ENCODE measurements at regions not wholly inside any gene's neighbourhood (a gene's known extent, or its start where the extent isn't known, plus 50 kb on each side); places are given as distances from the start of the nearest gene placed in this dataset.

DNA sequence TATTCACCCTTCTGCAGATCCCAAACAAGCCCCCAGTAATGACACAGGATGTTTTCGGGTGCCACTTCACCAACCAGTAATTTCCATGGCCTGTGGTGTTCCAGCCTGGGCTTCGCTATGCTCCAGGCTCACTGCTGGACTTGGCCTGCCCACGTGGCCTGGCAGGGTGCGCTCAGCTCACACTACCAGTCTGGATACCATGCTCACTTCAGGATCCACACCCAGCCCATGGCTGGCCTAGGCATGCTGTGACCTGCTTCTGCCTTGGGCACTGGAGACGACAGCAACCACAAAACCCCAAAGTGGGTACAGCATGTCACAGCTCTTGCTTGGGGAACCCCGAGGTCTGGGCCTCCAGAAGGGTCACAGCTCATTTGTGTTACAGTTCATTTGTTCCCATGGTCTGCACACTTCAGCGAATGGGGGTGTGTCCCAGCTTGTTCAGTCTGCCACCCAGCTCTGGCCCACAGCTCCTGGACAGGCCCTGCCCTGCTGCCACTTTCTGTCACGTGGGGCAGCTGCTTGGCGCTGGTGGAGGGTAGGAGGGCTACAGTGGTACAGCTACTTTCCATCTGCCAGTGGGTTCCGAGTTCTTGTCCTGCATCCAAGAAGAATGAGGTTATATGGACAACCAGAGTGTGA, 650.8 kb downstream of the MCTP2 start (continued):
- TF ChIP-seq, protein P1, sequence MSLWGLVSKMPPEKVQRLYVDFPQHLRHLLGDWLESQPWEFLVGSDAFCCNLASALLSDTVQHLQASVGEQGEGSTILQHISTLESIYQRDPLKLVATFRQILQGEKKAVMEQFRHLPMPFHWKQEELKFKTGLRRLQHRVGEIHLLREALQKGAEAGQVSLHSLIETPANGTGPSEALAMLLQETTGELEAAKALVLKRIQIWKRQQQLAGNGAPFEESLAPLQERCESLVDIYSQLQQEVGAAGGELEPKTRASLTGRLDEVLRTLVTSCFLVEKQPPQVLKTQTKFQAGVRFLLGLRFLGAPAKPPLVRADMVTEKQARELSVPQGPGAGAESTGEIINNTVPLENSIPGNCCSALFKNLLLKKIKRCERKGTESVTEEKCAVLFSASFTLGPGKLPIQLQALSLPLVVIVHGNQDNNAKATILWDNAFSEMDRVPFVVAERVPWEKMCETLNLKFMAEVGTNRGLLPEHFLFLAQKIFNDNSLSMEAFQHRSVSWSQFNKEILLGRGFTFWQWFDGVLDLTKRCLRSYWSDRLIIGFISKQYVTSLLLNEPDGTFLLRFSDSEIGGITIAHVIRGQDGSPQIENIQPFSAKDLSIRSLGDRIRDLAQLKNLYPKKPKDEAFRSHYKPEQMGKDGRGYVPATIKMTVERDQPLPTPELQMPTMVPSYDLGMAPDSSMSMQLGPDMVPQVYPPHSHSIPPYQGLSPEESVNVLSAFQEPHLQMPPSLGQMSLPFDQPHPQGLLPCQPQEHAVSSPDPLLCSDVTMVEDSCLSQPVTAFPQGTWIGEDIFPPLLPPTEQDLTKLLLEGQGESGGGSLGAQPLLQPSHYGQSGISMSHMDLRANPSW (CRISPR knock-in tag; IDR thresholded peaks at IDR 0.05; ENCODE audit: borderline replicate concordance): no peak
- TF ChIP-seq FOXA1 (IDR thresholded peaks at IDR 0.05): no peak
- TF ChIP-seq FOXA1 (CRISPR knock-in tag; IDR thresholded peaks at IDR 0.05): no peak
- no peak for TF ChIP-seq ZBTB38 (CRISPR knock-in tag; IDR thresholded peaks at IDR 0.05)
- no peak for TF ChIP-seq ZMYM4 (CRISPR knock-in tag; IDR thresholded peaks at IDR 0.05)
- no peak for TF ChIP-seq ZNF335 (CRISPR knock-in tag; IDR thresholded peaks at IDR 0.05)
- no peak for TF ChIP-seq ZNF879 (CRISPR knock-in tag; IDR thresholded peaks at IDR 0.05)
- no peak for TF ChIP-seq MED1 (CRISPR knock-in tag; IDR thresholded peaks at IDR 0.05)
- TF ChIP-seq ZC3H13 (CRISPR knock-in tag; IDR thresholded peaks at IDR 0.05): no peak
- TF ChIP-seq ZNF891 (CRISPR knock-in tag; IDR thresholded peaks at IDR 0.05): no peak
- no peak for TF ChIP-seq ZNF260 (CRISPR knock-in tag; IDR thresholded peaks at IDR 0.05; ENCODE audit: borderline replicate concordance, low read depth)
- TF ChIP-seq ZNF816 (CRISPR knock-in tag; IDR thresholded peaks at IDR 0.05; ENCODE audit: borderline replicate concordance): no peak
- TF ChIP-seq ZNF737 (CRISPR knock-in tag; IDR thresholded peaks at IDR 0.05; ENCODE audit: borderline replicate concordance): no peak

GRCh38 chr15:94887391-94887790, 656.0 kb downstream of the MCTP2 start:
- no peak overlapping the region for H3K27ac ChIP-seq (ENCODE audit: extremely low read length, insufficient read depth, low read length)
- POLR2A ChIA-PET: no interaction called here
- in situ Hi-C loops (cut with HindIII; ENCODE audit: extremely low pct_ligation_motif_present, low pct_unique_long_range_greater_than_20kb) (no loop called here), intact Hi-C loops (cut with micrococcal nuclease; ENCODE audit: unreplicated experiment) (no loop called here)
- H3K4me1 ChIP-seq (ENCODE audit: insufficient read depth, low read length): no peaks in the 10 kb centered on the region
- ATAC-seq: no peak
- H3K36me3 ChIP-seq (replicated peaks in 1 of 2; ENCODE audit: control insufficient read depth in 1 of 2, insufficient read depth in 2 of 2, low read length in 2 of 2): no peaks in the 10 kb centered on the region
- no TSS peak for BruUV-seq (replicated peaks)
- DNase-seq (ENCODE audit: low spot score): no peak
- no peaks in the 10 kb centered on the region for H4K20me1 ChIP-seq (ENCODE audit: insufficient read depth, low read length)
- H3K9me3 ChIP-seq (ENCODE audit: low read length): peaks cover 79% of the 10 kb centered on the region
- H3K9ac ChIP-seq (ENCODE audit: insufficient read depth, low read depth, low read length): no peak overlapping the region
- no peak overlapping the region for H2AFZ ChIP-seq (ENCODE audit: low read length)
- no peak for FAIRE-seq
- H3K4me3 ChIP-seq (replicated peaks in 1 of 3; ENCODE audit: insufficient read depth in 1 of 3, low read depth in 2 of 3, low read length in 3 of 3): no peak overlapping the region
- no peaks in the 10 kb centered on the region for H3K79me2 ChIP-seq (ENCODE audit: insufficient read depth, low read length)
- CTCF ChIA-PET (ENCODE audit: low intra/inter-chr PET ratio, low total read pairs): no interaction called here
- H3K4me2 ChIP-seq (ENCODE audit: low read depth, low read length): no peak overlapping the region
- H3K27me3 ChIP-seq (ENCODE audit: control insufficient read depth in 1 of 2, insufficient read depth in 2 of 2, low read length in 2 of 2): no peaks in the 10 kb centered on the region
- TF ChIP-seq ZNF253 (CRISPR knock-in tag; IDR thresholded peaks at IDR 0.05; ENCODE audit: borderline replicate concordance) (no peak), DRAP1 (CRISPR knock-in tag; IDR thresholded peaks at IDR 0.05) (no peak), PRMT3 (CRISPR knock-in tag; IDR thresholded peaks at IDR 0.05; ENCODE audit: borderline replicate concordance, low read depth) (no peak), ZNF101 (CRISPR knock-in tag; IDR thresholded peaks at IDR 0.05; ENCODE audit: borderline replicate concordance, low read depth) (no peak), KLF9 (CRISPR knock-in tag; IDR thresholded peaks at IDR 0.05; ENCODE audit: low read depth) (no peak), ZNF800 (CRISPR knock-in tag; IDR thresholded peaks at IDR 0.05) (no peak)
- TF ChIP-seq, protein P2, sequence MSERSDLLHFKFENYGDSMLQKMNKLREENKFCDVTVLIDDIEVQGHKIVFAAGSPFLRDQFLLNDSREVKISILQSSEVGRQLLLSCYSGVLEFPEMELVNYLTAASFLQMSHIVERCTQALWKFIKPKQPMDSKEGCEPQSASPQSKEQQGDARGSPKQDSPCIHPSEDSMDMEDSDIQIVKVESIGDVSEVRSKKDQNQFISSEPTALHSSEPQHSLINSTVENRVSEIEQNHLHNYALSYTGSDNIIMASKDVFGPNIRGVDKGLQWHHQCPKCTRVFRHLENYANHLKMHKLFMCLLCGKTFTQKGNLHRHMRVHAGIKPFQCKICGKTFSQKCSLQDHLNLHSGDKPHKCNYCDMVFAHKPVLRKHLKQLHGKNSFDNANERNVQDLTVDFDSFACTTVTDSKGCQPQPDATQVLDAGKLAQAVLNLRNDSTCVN (CRISPR knock-in tag; IDR thresholded peaks at IDR 0.05; ENCODE audit: borderline replicate concordance): no peak
